Mesenteric fat pad (tissue), 1 donor: ENCODE measurements at regions not wholly inside any gene's neighbourhood (a gene's known extent, or its start where the extent isn't known, plus 50 kb on each side); places are given as distances from the start of the nearest gene placed in this dataset.

Source experiments
- DNase-seq: peaks from one replicate; pipeline ENCODE4 v3.0.0-alpha.2; 2020; ENCODE audit warnings: low spot score
- donor health status: DM: yes; HTN: yes; CAD: no.

GRCh38 chr14:73800970-73801515, 50.6 kb upstream of the PTGR2 start:
- DNase-seq, result peak; percentile 28

- peak; percentile 18 for DNase-seq
Observed at GRCh38 chr14:73797543-73798265, 53.9 kb upstream of the PTGR2 start.

GRCh38 chr14:73796893-73797542, 54.6 kb upstream of the PTGR2 start:
- peak; percentile 8 for DNase-seq

- peak; percentile 20 for DNase-seq
Observed at GRCh38 chr14:73796415-73796814, 55.2 kb upstream of the PTGR2 start.

- DNase-seq, result peak; percentile 51
Observed at GRCh38 chr14:73795974-73796373, 55.7 kb upstream of the PTGR2 start.

GRCh38 chr14:73795466-73795865, 56.2 kb upstream of the PTGR2 start:
- DNase-seq, result no peak

- DNase-seq, result no peak
Observed at GRCh38 chr14:73794146-73794545, 57.5 kb upstream of the PTGR2 start.

- peak; percentile 67 for DNase-seq
Observed at GRCh38 chr14:73792481-73792880, 59.1 kb upstream of the PTGR2 start.

GRCh38 chr14:73789989-73790581, 61.5 kb upstream of the PTGR2 start:
- peak; percentile 86 for DNase-seq

GRCh38 chr14:73788701-73789551, 62.7 kb upstream of the PTGR2 start:
- DNase-seq, result peak; percentile 43

- no peak for DNase-seq
Observed at GRCh38 chr14:73788317-73788598, 63.4 kb upstream of the PTGR2 start.

GRCh38 chr14:73787486-73788316, 63.9 kb upstream of the PTGR2 start:
- no peak for DNase-seq

GRCh38 chr14:73786636-73787485, 64.8 kb upstream of the PTGR2 start:
- no peak for DNase-seq

- no peak for DNase-seq
Observed at GRCh38 chr14:73785834-73786635, 65.6 kb upstream of the PTGR2 start.

- DNase-seq, result no peak
Observed at GRCh38 chr14:73785336-73785833, 66.2 kb upstream of the PTGR2 start.

GRCh38 chr14:73784988-73785313, 66.7 kb upstream of the PTGR2 start:
- DNase-seq, result no peak

GRCh38 chr14:73784181-73784987, 67.2 kb upstream of the PTGR2 start:
- DNase-seq, result no peak
